ENCODE measurements at regions not wholly inside any gene's neighbourhood (a gene's known extent, or its start where the extent isn't known, plus 50 kb on each side); places are given as distances from the start of the nearest gene placed in this dataset.

GRCh38 chr13:111867657-111868056 lies 199.3 kb upstream of the SOX1 start:
- H3K4me1 Mint-ChIP-seq (ENCODE audit: unreplicated experiment), result no peaks in the 10 kb centered on the region
- no peaks in the 10 kb centered on the region for H3K9me3 Mint-ChIP-seq (ENCODE audit: unreplicated experiment)
- peaks cover 2% of the 10 kb centered on the region for H3K27me3 Mint-ChIP-seq (ENCODE audit: unreplicated experiment)
- H3K36me3 Mint-ChIP-seq (ENCODE audit: low read depth, unreplicated experiment), result no peaks in the 10 kb centered on the region
- no peak overlapping the region for H3K27ac Mint-ChIP-seq (ENCODE audit: unreplicated experiment)
- TF ChIP-seq, protein P1, sequence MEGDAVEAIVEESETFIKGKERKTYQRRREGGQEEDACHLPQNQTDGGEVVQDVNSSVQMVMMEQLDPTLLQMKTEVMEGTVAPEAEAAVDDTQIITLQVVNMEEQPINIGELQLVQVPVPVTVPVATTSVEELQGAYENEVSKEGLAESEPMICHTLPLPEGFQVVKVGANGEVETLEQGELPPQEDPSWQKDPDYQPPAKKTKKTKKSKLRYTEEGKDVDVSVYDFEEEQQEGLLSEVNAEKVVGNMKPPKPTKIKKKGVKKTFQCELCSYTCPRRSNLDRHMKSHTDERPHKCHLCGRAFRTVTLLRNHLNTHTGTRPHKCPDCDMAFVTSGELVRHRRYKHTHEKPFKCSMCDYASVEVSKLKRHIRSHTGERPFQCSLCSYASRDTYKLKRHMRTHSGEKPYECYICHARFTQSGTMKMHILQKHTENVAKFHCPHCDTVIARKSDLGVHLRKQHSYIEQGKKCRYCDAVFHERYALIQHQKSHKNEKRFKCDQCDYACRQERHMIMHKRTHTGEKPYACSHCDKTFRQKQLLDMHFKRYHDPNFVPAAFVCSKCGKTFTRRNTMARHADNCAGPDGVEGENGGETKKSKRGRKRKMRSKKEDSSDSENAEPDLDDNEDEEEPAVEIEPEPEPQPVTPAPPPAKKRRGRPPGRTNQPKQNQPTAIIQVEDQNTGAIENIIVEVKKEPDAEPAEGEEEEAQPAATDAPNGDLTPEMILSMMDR (IDR thresholded peaks at IDR 0.05; ENCODE audit: unreplicated experiment), result no peak
- DNase-seq (ENCODE audit: low spot score), result no peak
- no peak overlapping the region for H3K4me3 Mint-ChIP-seq (ENCODE audit: unreplicated experiment)

DNA sequence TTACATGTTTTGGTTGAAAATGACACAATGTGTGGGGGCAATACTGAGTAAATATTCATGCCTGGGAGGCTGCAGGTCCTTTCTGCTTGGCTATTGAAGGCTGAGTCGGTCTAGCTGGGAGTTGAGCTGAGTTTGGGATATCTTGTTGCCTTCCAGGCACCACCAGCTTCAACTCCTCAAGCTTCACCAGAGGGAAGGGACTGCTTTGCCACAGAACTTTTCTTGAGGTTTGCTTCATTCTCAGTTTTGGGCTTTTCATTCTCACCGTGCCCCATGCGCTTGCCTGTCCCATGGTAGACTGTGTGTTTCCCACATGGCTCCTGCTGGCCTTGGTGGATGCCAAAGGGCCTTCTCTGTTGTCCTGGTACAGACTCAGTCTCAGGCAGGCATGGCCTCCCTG lies 198.2 kb upstream of the SOX1 start:
- Mint-ChIP-seq H3K4me1 (ENCODE audit: unreplicated experiment) (no peaks in the 10 kb centered on the region), H3K9me3 (ENCODE audit: unreplicated experiment) (no peaks in the 10 kb centered on the region), H3K36me3 (ENCODE audit: low read depth, unreplicated experiment) (no peaks in the 10 kb centered on the region), H3K27ac (ENCODE audit: unreplicated experiment) (no peak overlapping the region), H3K27me3 (ENCODE audit: unreplicated experiment) (peaks cover 2% of the 10 kb centered on the region), H3K4me3 (ENCODE audit: unreplicated experiment) (no peak overlapping the region)
- DNase-seq (ENCODE audit: low spot score), result no peak
- TF ChIP-seq, protein P1 (IDR thresholded peaks at IDR 0.05; ENCODE audit: unreplicated experiment), result no peak

DNA sequence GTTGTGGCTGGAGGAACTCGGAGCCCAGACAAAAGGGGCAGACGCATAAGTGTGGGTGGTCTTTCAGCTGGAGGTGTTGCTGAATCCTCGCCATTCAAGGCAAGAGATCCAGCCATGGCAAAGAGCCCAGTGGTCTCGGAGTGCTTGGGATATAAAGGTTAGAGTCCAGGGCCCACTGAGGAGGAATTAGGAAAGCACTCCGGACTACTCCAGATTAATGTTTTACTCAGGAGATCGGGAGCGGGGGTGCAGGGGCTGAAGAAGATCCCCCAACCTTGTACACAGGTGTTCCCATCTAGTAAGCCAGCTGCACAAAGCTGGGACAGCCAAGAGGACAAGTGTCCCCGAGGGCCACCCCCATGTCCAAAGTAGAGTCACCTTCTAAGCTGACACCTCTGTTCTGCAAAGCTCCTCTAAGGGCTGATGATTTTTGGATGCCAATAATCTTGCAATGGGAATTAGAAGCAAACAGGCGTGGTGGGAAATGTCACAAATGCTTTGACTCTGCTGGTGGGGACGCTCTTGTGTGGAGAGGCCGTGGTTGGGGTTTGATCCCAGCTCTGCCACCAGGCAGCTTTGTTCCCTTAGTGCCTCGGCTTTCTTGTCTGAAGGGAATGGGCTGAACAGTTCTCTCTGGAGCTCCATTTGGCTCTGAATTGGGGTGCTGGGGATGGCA lies 194.3 kb upstream of the SOX1 start:
- no peak for DNase-seq (ENCODE audit: low spot score)
- H3K9me3 Mint-ChIP-seq (ENCODE audit: unreplicated experiment), result no peaks in the 10 kb centered on the region
- no peaks in the 10 kb centered on the region for H3K27me3 Mint-ChIP-seq (ENCODE audit: unreplicated experiment)
- no peaks in the 10 kb centered on the region for H3K36me3 Mint-ChIP-seq (ENCODE audit: low read depth, unreplicated experiment)
- no peak overlapping the region for H3K4me3 Mint-ChIP-seq (ENCODE audit: unreplicated experiment)
- TF ChIP-seq, protein P1 (IDR thresholded peaks at IDR 0.05; ENCODE audit: unreplicated experiment), result no peak
- H3K4me1 Mint-ChIP-seq (ENCODE audit: unreplicated experiment), result no peaks in the 10 kb centered on the region
- H3K27ac Mint-ChIP-seq (ENCODE audit: unreplicated experiment), result no peak overlapping the region

- Mint-ChIP-seq H3K27me3 (ENCODE audit: unreplicated experiment) (no peaks in the 10 kb centered on the region), H3K4me1 (ENCODE audit: unreplicated experiment) (no peaks in the 10 kb centered on the region), H3K4me3 (ENCODE audit: unreplicated experiment) (no peak overlapping the region), H3K36me3 (ENCODE audit: low read depth, unreplicated experiment) (no peaks in the 10 kb centered on the region), H3K27ac (ENCODE audit: unreplicated experiment) (no peak overlapping the region), H3K9me3 (ENCODE audit: unreplicated experiment) (no peaks in the 10 kb centered on the region)
- TF ChIP-seq, protein P1 (IDR thresholded peaks at IDR 0.05; ENCODE audit: unreplicated experiment), result no peak
- DNase-seq (ENCODE audit: low spot score), result no peak
Observed at GRCh38 chr13:111873676-111874178, 193.2 kb upstream of the SOX1 start.

DNA sequence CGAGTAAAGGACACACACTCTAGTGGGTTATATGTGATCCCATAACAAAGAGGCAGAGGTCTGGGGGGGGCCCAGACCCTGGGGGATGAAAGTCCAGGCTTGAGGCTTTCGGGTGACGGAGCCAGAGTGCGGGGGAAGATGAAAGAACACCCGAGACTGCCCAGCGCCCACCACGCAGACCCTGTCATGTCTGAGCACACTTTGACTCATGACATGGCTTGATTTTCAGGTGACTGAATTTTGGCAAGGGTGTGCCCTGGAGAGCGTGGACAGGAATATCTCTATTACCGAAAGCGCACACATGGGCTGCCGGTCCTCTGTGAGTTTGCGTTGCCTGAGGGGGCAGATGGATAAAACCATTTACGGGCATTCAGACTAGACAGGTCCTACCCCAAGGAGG lies 192.0 kb upstream of the SOX1 start:
- Mint-ChIP-seq H3K4me1 (ENCODE audit: unreplicated experiment) (no peaks in the 10 kb centered on the region), H3K36me3 (ENCODE audit: low read depth, unreplicated experiment) (no peaks in the 10 kb centered on the region), H3K27ac (ENCODE audit: unreplicated experiment) (no peak overlapping the region), H3K9me3 (ENCODE audit: unreplicated experiment) (no peaks in the 10 kb centered on the region), H3K4me3 (ENCODE audit: unreplicated experiment) (no peak overlapping the region), H3K27me3 (ENCODE audit: unreplicated experiment) (no peaks in the 10 kb centered on the region)
- TF ChIP-seq, protein P1 (IDR thresholded peaks at IDR 0.05; ENCODE audit: unreplicated experiment), result no peak
- no peak for DNase-seq (ENCODE audit: low spot score)

Data from endothelial cell (in vitro differentiated cells).